Limb (tissue), 2 donors: ENCODE measurements at regions not wholly inside any gene's neighbourhood (a gene's known extent, or its start where the extent isn't known, plus 50 kb on each side); places are given as distances from the start of the nearest gene placed in this dataset.

Experiments
- DNase-seq, 2 donors: peaks; one replicate each; pipeline ENCODE4 v3.0.0-alpha.2; 2016; ENCODE audit errors: extremely low spot score in 2 of 2

- DNase-seq, result no peak
These were observed 66.8 kb upstream of the ALDH1A3 start for GRCh38 chr15:100812802-100813201.

GRCh38 chr15:100818927-100819326, 60.7 kb upstream of the ALDH1A3 start:
- no peak for DNase-seq

GRCh38 chr15:100820528-100820927, 59.1 kb upstream of the ALDH1A3 start:
- DNase-seq, result no peak

- no peak for DNase-seq
These were observed 58.3 kb upstream of the ALDH1A3 start for GRCh38 chr15:100821327-100821726.

- DNase-seq, result no peak
These were observed 55.4 kb upstream of the ALDH1A3 start for GRCh38 chr15:100824211-100824610.

- DNase-seq, result no peak
These were observed 50.2 kb upstream of the ALDH1A3 start for GRCh38 chr15:100829457-100829856.
